ENCODE measurements at regions not wholly inside any gene's neighbourhood (a gene's known extent, or its start where the extent isn't known, plus 50 kb on each side); places are given as distances from the start of the nearest gene placed in this dataset.

DNA sequence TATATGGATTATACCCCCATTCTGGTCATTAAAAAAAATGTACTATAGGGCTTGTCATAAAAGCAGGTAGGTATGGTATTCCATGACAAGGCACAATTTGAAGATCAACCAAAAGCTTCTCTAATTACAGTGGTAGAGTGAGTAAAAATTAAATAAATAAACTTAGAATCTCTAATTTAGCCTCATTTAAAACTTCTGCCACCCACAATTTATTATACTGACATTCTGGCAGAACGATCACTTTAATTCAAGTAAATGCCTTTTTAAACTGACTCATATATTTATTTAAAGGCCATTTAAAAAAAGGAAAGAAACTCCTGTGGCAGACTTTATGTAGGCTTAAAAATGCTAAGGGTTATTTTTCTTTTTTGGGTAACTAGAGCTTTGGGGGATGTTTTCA, 68.3 kb upstream of the PHACTR2 start:
- H3K4me3 ChIP-seq: no peak overlapping the region
- no peak for TF ChIP-seq CTCF (IDR thresholded peaks at IDR 0.05)
- ATAC-seq: no peak
- no peaks in the 10 kb centered on the region for H3K4me1 ChIP-seq (ENCODE audit: low read depth)
- no peak for DNase-seq
- no peaks in the 10 kb centered on the region for H3K36me3 ChIP-seq (ENCODE audit: low read depth)
- intact Hi-C loops (cut with DNase I, micrococcal nuclease): no loop called here
- H3K9me3 ChIP-seq: no peaks in the 10 kb centered on the region

DNA sequence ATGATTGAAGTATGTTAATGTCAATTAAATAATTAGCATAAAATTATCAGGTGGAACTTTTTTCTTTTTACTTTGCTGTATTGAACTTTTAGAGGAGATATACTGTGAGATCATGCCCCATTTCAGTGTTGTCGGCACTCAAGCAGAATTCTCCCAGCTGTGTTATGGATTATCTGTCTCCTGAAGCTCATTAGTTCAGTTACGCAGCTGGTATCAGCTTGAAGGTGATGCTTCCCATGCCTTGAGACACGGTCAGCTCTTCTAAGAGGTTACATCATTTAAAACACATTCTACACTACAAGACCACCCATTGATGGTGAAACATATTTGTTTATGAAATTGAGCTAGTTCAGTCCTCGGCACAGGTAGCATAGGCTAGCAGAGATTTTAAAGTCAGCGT, 68.9 kb upstream of the PHACTR2 start:
- Histone ChIP-seq H3K36me3 (ENCODE audit: low read depth) (no peaks in the 10 kb centered on the region), H3K4me3 (no peak overlapping the region), H3K9me3 (no peaks in the 10 kb centered on the region), H3K4me1 (ENCODE audit: low read depth) (no peaks in the 10 kb centered on the region)
- TF ChIP-seq CTCF (IDR thresholded peaks at IDR 0.05): no peak
- ATAC-seq (no peak), DNase-seq (no peak)
- intact Hi-C loops (cut with DNase I, micrococcal nuclease): no loop called here

GRCh38 chr6:143607974-143608373, 69.8 kb upstream of the PHACTR2 start:
- no peaks in the 10 kb centered on the region for H3K4me1 ChIP-seq (ENCODE audit: low read depth)
- DNase-seq (no peak), ATAC-seq (no peak)
- intact Hi-C loops (cut with DNase I, micrococcal nuclease): no loop called here
- no peak for TF ChIP-seq CTCF (IDR thresholded peaks at IDR 0.05)
- no peaks in the 10 kb centered on the region for H3K9me3 ChIP-seq
- no peaks in the 10 kb centered on the region for H3K36me3 ChIP-seq (ENCODE audit: low read depth)
- no peak overlapping the region for H3K4me3 ChIP-seq

DNA sequence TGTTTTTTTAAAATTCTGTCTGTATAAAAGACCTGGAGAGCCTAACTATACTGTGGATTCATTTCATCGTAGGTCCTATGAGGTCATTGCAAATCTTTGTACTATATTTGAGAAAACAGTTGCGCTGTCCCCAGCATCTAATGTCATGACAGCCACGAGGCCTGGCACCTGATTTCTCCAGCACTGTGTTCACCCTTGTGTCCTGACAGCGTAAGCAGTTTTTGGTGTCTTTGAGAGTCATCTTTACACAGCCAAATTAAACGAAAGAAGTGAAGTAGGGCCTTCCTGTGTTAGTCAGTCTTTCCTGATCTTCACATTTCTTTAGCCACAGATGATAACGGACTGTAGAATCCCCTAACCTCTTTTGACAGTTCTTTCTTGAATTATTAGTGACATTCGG, 70.6 kb upstream of the PHACTR2 start:
- no peaks in the 10 kb centered on the region for H3K9me3 ChIP-seq
- H3K4me1 ChIP-seq (ENCODE audit: low read depth): no peaks in the 10 kb centered on the region
- H3K36me3 ChIP-seq (ENCODE audit: low read depth): no peaks in the 10 kb centered on the region
- intact Hi-C loops (cut with DNase I, micrococcal nuclease): no loop called here
- no peak for DNase-seq
- ATAC-seq: no peak
- TF ChIP-seq CTCF (IDR thresholded peaks at IDR 0.05): no peak
- no peak overlapping the region for H3K4me3 ChIP-seq

GRCh38 chr6:143605906-143606521, 71.8 kb upstream of the PHACTR2 start:
- Histone ChIP-seq H3K4me1 (ENCODE audit: low read depth) (no peaks in the 10 kb centered on the region), H3K9me3 (no peaks in the 10 kb centered on the region), H3K36me3 (ENCODE audit: low read depth) (no peaks in the 10 kb centered on the region), H3K4me3 (no peak overlapping the region)
- ATAC-seq (no peak), DNase-seq (no peak)
- intact Hi-C loops (cut with DNase I, micrococcal nuclease): no loop called here
- TF ChIP-seq CTCF (IDR thresholded peaks at IDR 0.05): no peak

GRCh38 chr6:143603455-143603854, 74.3 kb upstream of the PHACTR2 start:
- no peak for ATAC-seq
- no peak for DNase-seq
- no peak for TF ChIP-seq CTCF (IDR thresholded peaks at IDR 0.05)
- intact Hi-C loops (cut with DNase I, micrococcal nuclease): no loop called here
- no peak overlapping the region for H3K4me3 ChIP-seq
- no peaks in the 10 kb centered on the region for H3K36me3 ChIP-seq (ENCODE audit: low read depth)
- no peaks in the 10 kb centered on the region for H3K4me1 ChIP-seq (ENCODE audit: low read depth)
- H3K9me3 ChIP-seq: no peaks in the 10 kb centered on the region

Data from mucosa of descending colon (tissue), 3 donors.